ENCODE measurements at regions not wholly inside any gene's neighbourhood (a gene's known extent, or its start where the extent isn't known, plus 50 kb on each side); places are given as distances from the start of the nearest gene placed in this dataset.

- TF ChIP-seq CTCF (IDR thresholded peaks at IDR 0.05 in 4 of 5, conservative IDR thresholded peaks at IDR 0.05 in 1 of 5) (no peak), POLR2A (IDR thresholded peaks at IDR 0.05) (no peak)
Observed at GRCh38 chr21:20424943-20425342, 573.3 kb upstream of the NCAM2 start.

Data from gastrocnemius medialis (tissue), 4 donors.